Ramos (cell line): ENCODE measurements at regions not wholly inside any gene's neighbourhood (a gene's known extent, or its start where the extent isn't known, plus 50 kb on each side); places are given as distances from the start of the nearest gene placed in this dataset.

Experiments used
- in situ Hi-C: fragments of 300-500 bp; cut with MboI; formaldehyde crosslinking; loops from one replicate; pipeline ENCODE4 v1.14.3; 2022; ENCODE audit warnings: low sequenced_read_pairs; ENCODE audit not compliant: unreplicated experiment

DNA sequence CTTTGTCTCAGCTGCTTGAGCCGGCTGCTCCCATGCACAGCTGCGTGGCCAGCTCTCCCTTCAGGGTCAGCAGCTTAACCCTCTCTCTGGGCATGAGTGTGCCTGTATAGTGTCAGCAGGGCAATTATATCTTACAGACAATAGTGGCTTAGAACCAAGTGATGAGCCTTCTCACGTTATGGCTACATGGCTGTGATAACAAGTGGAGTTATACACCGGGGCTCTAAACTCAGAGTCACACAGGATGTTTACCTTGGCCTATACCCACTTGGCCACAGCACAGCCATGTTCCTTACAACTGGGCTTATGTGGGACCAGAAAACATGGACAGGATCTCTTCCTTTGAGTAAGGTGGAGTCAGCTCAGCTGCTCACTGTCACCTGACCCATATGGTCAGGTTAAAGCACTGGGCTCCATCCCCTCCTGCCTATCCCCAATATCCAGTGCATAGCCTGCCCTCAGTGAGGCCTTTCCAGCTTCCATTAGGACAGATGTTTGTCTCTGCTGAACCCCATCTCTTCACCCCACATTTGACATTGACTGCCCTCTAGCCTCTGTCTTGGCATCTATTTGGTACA lies 294.2 kb upstream of the NCKAP5 start:
- in situ Hi-C loops: no loop called here

DNA sequence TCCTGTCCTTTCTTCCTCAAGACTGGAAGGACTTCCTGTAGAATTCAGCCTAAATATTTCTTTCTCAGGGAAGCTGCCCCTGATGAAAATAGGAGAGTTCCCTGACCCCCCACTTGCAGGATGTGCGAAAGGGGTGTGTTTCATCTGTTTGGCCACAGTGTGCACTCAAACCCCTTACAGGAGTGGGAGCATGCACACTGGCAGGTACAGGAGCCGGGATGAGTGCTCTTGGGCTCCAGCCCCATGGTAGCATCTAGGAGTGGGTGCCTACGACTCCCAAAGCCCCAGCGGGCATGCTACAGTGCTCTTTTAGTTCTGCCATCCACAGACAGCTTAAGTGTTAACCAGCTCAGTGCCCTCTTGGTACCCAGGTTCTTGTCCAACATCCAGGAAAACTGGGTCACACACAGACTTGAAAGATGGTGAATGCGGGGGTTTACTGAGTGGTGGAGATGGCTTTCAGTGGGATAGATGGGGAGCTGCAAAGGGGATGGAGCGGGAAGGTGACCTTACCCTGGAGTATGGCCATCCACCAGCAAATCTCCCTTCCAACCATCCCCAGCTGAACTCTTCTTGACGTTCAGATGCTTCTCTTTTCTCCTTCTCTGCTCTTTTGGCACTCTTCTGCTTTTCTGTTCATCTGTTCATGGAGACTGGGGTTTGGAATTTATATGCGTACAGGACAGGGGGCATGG lies 295.0 kb upstream of the NCKAP5 start:
- in situ Hi-C loops: no loop called here

DNA sequence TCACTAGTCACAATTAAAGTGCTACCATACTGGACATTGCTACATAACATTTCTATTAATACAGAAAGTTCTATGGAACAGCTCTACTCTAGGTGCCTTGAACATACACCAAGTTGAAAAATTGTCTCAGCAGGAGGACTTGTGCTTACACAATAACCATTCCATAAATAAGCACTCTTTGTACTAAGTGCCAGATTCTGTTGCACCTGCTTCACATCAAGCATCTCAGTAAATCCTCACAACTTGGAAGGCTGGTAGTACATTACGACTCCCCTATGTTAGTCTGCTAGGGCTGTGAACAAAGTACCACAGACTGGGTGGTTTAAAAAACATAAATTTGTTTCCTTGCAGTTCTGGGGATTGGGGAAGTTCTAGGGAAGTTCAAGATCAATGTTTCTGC lies 296.9 kb upstream of the NCKAP5 start:
- in situ Hi-C loops: no loop called here

DNA sequence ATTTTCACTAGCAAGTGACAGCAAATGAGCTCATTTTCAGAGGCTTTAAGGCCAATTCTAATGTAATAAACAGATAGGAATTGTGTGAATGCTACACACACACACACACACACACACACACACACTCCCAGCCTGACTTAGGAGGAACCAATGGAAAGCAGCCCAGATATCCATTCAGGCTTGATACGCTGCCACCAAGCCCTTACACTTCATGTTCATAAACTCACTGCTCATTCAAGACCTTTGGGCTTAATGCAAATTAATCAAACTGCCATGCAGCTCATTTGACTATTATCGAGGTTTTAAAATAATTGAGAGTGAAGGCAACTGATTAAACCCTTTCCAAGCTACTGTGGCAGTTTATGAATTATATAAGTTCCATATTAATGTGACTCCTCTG lies 298.9 kb upstream of the NCKAP5 start:
- in situ Hi-C loops: no loop called here

DNA sequence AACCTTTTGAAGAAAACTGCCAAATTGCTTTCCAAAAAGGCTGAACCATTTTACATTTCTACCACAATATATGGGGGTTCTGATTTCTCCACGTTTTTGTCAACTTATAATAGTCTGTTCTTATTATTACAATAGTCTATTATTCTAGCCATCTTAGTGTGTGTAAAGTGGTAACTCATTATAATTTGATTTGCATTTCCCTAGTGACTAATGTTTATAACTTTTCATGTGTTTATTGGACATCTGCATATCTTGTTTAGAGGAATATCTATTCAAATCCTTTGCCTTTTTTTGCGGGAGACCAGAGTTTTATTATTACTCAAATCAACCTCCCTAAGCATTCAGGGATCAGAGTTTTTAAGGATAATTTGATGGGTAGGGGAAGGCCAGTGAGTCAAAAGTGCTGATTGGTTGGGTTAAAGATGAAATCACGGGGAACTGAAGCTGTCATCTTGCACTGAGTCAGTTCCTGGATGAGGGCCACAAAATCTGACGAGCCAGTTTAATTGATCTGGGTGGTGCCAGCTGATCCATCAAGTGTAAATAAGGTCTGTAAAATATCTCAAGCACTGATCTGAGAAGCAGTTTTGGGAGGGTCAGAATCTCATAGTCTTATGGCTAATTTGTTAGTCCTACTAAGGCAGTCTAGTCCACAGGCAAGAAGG lies 303.4 kb upstream of the NCKAP5 start:
- in situ Hi-C loops: no loop called here

DNA sequence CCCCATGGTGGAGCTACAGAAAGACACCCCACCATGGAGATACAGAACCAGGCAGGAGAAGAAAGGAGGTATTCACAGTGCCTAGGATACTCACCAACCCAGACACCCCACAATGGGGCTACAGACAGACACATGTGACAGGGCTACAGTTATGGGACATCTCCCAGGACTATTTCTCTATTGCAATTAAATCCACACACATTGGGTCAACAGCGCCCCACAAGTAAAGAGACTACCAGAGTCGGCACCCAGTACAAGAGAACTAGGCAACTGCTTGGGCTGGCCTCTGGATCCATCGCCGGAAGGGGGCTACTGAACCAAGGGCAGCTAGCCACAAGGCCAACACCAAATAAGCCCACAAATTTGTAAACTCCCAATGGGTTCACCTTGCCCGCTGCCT lies 310.1 kb upstream of the NCKAP5 start:
- in situ Hi-C loops: loop anchor here (25.0 kb wide), 1 partner anchor 559 kb away; no protein-coding TSS in a partner anchor

DNA sequence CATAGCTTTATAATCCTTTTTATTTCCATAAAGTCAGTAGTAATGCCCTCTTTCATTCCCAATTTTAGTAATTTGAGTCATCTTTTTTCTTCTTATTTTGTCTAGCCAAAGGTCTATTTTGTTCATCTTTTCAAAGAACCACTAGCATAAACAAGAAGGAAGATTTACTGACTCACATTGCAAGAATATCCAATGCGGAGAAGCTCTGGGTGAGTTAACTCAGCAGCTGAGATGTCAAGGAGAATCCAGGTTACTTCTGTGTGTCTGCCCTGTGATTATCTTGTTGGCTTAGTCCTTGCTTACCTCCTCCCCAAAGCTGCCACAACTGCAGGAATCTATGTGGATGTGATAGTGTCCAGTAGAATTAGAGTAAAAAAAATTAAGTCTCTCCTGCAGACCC lies 311.4 kb upstream of the NCKAP5 start:
- in situ Hi-C loops: loop anchor here (25.0 kb wide), 1 partner anchor 558 kb away; no protein-coding TSS in a partner anchor

DNA sequence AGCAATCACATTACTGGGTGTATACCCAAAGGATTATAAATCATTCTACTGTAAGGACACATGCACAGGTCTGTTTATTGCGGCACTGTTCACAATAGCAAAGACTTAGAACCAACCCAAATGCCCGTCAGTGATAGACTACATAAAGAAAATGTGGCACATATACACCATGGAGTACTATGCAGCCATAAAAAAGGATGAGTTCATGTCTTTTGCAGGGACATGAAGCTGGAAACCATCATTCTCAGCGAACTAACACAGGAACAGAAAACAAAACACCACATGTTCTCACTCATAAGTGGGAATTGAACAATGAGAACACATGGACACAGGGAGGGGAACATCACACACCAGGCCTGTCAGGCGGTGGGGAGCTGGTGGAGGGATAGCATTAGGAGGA lies 313.9 kb upstream of the NCKAP5 start:
- in situ Hi-C loops: loop anchor here (25.0 kb wide), 1 partner anchor 555 kb away; no protein-coding TSS in a partner anchor

DNA sequence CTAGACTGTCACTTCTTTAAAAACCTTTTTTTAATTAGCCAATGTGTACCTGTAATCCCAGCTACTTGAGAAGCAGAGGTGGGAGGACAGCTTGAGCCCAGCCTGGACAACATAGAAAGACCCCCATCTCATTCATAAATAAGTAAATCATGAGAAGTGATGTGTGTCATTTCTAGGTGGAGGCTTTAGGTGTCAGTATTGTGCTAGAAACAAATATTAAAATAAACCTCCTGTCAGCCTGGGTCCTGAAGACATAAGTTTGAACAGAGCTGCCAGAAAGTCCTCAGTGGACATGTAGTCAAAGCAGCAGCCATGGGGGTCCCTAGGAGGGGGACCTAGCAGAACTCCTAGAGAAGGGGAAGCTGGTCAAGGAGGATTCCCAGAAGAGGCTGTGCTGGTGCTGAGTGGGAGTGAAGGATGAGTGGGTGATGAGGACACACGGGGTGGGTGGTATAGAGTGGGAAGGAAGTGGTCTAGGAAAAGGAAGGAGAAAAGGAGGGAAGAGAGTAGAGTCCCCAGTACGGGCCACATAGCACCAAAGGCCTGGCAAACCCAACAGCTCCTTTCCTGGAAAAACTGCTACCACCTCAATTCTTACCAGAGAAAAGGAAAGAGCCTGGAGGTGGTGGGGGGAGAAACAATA lies 316.6 kb upstream of the NCKAP5 start:
- in situ Hi-C loops: loop anchor here (25.0 kb wide), 1 partner anchor 552 kb away; no protein-coding TSS in a partner anchor

DNA sequence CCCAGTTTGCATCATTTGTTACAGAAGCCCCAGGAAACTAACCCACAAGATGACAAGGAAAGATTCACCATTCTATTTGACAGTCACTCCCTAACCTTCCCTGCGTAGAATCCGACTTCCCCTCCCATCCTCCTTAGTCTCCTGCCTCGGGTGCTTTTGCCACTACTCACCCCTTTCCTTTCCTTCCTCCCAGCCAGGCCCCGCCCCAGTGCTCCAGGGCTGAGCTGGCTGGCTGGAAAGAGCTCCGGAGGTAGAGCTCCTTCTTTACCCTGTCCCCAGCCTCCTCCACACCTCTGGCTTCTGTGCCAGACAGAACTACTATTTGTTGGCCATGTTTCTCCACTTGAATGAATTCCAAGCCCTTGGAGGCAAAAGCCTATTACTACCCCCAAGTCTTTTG lies 317.6 kb upstream of the NCKAP5 start:
- in situ Hi-C loops: loop anchor here (25.0 kb wide), 1 partner anchor 551 kb away; no protein-coding TSS in a partner anchor

DNA sequence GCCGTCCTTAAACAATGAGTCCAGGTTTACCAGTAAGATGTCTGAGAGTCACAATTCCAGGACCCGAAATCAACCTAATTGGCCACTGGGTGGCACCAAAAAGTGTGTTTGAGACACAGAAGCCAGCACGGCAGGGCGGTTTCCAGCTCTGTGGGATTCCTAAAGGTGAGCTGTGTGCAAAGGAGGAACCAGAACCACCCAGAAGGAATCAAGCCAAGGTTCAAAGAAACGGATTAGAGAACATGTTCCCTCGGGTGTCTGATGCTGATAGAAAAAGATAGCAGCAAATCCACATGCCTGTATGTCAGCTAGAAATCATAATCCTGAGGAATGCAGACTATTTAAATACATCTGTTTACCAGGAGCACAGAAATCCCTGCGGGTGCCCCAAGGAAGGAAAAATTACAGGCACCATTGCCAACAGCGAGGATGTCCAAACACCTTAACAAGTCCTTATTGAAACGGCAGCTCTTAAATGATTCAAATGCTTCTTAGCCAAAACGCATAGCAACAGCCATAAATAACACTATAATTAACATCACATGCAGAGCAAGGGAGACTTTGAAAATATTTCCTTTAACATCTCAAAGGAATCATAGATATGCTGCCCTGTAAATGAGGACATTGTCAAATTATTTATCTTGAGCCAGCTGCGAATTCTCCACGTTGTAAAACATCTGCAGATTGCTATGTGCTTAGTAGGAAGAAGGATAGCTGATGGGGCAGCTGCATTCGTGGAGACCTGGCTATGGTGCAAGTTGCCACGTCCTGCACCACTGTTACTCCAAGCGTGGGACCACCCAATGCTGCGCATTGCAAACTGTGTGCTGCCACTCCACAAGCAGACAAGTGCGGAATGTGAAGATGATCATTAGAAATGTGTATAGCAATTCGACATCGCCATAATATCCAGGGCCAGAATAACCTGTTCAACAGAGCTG lies 318.7 kb upstream of the NCKAP5 start:
- in situ Hi-C loops: loop anchor here (25.0 kb wide), 1 partner anchor 550 kb away; no protein-coding TSS in a partner anchor

DNA sequence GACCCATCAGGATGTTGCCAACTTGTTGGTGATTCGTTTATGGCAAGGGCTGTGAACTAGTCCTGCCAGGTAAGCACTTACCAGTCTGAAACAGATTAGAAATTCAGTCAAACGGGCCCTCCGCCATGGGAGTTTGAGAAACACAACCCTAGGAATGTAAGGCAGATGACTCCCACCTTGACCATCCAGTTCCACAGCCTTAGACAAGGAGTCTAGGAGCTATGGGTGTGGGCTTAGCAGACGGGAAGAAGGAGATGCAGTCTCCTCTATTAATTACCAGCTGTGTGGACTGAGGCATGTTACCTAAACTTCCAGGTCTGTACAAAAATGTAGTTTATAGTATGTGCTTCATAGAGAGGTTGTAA lies 319.4 kb upstream of the NCKAP5 start:
- in situ Hi-C loops: loop anchor here (25.0 kb wide), 1 partner anchor 550 kb away; no protein-coding TSS in a partner anchor

DNA sequence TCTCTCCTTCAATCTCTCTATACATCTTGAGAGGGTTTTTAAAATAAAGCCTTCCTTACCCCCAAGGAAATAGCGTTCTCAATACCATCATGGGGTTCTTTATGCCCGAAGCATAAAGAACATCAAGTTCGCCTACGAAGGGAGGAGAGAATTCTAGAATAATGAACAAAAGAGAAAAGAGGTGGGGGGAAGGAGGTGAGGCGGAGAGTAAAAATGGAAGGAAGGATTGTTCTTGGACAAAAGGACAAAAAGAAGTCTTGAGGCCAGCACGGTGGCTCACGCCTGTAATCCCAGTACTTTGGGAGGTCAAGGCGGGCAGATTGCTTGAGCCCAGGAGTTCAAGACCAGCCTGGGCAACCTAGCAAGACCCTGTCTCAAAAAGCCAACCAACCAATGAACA lies 319.8 kb upstream of the NCKAP5 start:
- in situ Hi-C loops: loop anchor here (25.0 kb wide), 1 partner anchor 549 kb away; no protein-coding TSS in a partner anchor

DNA sequence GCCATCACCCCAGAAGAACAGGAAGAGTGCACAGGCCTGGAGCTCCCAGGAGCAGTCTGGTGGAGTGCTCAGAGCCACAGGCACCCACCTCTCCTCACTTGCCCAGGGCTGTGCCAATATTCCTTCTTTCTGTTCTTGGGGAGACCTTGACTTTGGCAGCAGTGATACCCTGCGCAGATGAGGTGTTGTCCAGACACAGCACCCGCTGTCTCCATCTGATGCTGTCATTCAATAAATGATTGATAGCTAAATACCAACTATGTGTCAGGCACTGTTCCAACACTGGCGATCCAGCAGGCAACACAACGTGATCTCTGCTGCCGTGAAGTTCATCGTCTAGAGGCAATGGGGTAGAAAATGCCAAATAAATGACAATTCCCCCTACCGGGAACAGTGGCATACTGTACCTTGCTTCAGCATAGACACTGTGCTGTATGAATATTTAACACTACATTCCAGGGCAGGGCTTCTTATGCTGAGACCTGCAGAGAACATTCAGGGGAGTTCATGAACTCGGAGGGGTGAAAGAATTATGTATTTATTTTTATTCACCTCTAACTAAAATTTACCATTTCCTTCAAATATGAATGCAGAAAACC lies 320.5 kb upstream of the NCKAP5 start:
- in situ Hi-C loops: loop anchor here (25.0 kb wide), 1 partner anchor 549 kb away; no protein-coding TSS in a partner anchor

DNA sequence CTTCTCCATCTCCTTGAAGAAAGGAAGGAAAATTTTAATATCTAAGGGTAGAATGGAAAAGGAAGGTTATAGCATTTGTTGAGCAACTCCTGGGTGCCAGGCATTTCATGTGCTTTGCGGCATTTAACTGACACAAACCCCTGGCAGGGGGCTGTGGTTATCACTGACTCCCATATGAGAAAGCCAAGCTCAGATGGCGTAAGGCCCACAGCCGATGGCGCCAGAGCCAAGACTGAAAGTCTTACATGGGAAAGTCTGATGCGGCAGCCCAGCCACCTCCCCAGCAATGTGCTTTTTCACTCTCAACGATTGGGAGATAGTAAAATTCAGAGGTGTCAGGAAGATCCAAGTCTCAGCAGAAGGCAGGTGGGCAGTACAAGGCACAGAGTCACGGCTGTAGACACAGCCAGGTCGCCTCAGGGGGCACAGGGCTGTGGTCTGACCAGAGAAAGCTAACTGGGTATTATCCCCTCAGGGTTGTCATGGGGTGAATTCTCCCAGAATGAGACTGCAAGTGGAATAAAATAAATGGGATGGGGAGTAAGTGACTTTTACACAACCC lies 324.2 kb upstream of the NCKAP5 start:
- in situ Hi-C loops: loop anchor here (25.0 kb wide), 1 partner anchor 545 kb away; no protein-coding TSS in a partner anchor

DNA sequence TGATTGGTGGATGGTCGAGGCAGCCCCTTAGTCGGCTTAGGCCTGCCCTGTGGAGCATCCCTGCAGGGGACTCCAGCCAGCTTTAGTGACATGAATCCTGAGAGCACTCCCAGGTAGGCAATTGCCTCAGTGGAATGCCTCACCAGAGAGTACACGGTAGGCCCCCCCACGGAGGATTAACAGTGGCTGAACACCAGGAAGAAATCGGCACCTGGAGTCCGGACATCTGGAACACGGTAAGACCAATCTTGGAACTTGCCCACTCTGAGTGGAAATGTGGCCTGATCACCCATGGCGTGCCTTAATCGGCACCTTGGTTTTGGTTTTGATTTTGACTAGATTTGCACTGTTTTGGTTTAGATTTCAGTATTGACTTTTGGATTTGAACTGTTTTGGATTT lies 326.2 kb upstream of the NCKAP5 start:
- in situ Hi-C loops: loop anchor here (25.0 kb wide), 1 partner anchor 543 kb away; no protein-coding TSS in a partner anchor

DNA sequence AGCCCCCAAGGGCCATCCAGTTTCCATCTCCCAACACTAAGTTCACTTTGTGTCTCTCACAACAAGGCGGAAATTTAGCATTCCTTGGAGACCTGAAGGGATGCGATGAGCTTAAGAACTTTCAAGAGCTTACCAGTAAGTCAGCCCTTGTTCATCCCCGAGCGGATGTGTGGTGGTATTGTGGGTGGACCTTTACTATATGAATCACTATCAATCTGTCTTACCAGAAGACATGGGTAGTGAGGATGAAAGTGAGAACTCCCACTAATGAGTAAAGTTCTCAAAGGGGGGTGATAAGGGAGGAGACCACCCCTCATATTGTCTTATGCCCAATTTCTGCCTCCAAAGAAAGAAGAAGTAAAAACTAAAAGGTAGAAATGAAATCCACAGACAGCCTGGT lies 329.6 kb upstream of the NCKAP5 start:
- in situ Hi-C loops: loop anchor here (25.0 kb wide), 1 partner anchor 539 kb away; no protein-coding TSS in a partner anchor

DNA sequence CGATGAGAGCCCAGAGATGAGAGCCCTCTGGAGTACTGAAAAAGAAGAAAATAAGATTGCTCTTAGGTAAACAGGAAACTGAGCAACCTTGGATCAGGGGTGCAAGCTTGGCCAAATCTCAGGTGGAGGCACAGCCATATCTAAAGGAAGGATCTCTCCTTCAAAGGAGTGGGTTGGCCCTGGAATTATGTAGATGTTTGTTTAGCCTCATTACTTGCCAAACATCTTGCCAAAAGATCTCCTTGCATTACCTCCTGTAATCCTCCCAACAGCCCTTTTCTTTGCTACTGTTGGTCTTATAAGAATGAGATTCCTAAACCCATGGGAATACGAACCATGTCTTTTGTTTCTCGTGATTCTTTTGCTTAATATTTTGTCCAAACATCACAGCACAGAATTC lies 332.6 kb upstream of the NCKAP5 start:
- in situ Hi-C loops: no loop called here

DNA sequence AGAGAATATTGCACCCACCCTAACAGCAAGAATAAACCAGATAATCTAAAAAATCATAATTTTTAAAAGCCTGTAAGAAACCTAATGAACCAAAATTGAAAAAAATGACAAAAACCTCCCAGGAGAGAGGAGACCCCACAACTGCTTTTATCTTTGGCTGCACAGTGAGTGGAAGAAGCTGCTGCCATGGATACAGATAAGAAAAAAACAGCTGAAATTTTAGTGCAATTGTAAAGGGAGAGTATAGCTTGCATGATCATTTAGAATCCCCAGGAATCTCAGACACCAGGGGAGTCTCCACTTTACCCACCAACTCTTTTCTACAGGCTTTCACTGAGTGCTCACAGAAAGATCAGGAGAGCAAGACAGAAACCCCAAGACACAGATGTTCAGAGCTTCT lies 338.1 kb upstream of the NCKAP5 start:
- in situ Hi-C loops: no loop called here
